GM23338 (cell line): ENCODE measurements at regions not wholly inside any gene's neighbourhood (a gene's known extent, or its start where the extent isn't known, plus 50 kb on each side); places are given as distances from the start of the nearest gene placed in this dataset.

Experiments
- ATAC-seq: fragments of 200-7000 bp; cut with Tn5 transposase; 3 replicates; pipeline ENCODE4 v1.9.1; 2020
- DNase-seq: peaks from one replicate; pipeline ENCODE4 v3.0.0-alpha.2; 2015; ENCODE audit warnings: low spot score
- H2AFZ ChIP-seq: fragments of 200-600 bp; sonication (generic); 2 replicates; pipeline ENCODE4 v1.8.0; 2016; ENCODE audit warnings: antibody characterized with exemption, mild to moderate bottlenecking, moderate library complexity
- H3F3A ChIP-seq: fragments of 200-600 bp; sonication (generic); replicated peaks from 2 replicates; pipeline ENCODE4 v1.8.0; 2017; ENCODE audit warnings: antibody characterized with exemption, mixed run types, low read depth
- H3K27ac ChIP-seq: fragments of 200-600 bp; sonication (generic); 2 replicates; pipeline ENCODE4 v1.6.1; 2016; ENCODE audit warnings: low read depth
- H3K27me3 ChIP-seq: fragments of 200-600 bp; sonication (generic); 2 replicates; pipeline ENCODE4 v1.8.0; 2016; ENCODE audit warnings: mild to moderate bottlenecking, mixed run types, moderate library complexity; ENCODE audit not compliant: insufficient read depth
- H3K36me3 ChIP-seq: fragments of 200-600 bp; sonication (generic); 2 replicates; pipeline ENCODE4 v1.8.0; 2016; ENCODE audit warnings: mild to moderate bottlenecking; ENCODE audit not compliant: insufficient read depth
- H3K4me1 ChIP-seq: fragments of 200-600 bp; sonication (generic); 2 replicates; pipeline ENCODE4 v1.8.0; 2016; ENCODE audit warnings: mild to moderate bottlenecking, moderate library complexity; ENCODE audit not compliant: insufficient read depth
- H3K4me2 ChIP-seq: fragments of 200-600 bp; sonication (generic); 2 replicates; pipeline ENCODE4 v1.7.1; 2017; ENCODE audit warnings: mixed run types
- H3K4me3 ChIP-seq: fragments of 200-600 bp; sonication (generic); 2 replicates; pipeline ENCODE4 v1.6.1; 2016; ENCODE audit warnings: mixed run types
- H3K79me2 ChIP-seq: fragments of 200-600 bp; sonication (generic); replicated peaks from 2 replicates; pipeline ENCODE4 v1.8.0; 2017; ENCODE audit warnings: mild to moderate bottlenecking; ENCODE audit not compliant: insufficient read depth
- H3K9me2 ChIP-seq: fragments of 200-600 bp; sonication (generic); 2 replicates; pipeline ENCODE4 v1.8.0; 2017; ENCODE audit not compliant: insufficient read depth
- H4K20me1 ChIP-seq: fragments of 200-600 bp; sonication (generic); replicated peaks from 2 replicates; pipeline ENCODE4 v1.8.0; 2017; ENCODE audit warnings: mild to moderate bottlenecking; ENCODE audit not compliant: insufficient read depth
- H3K27ac Mint-ChIP-seq: 2 replicates; pipeline ENCODE4 v1.8.0; 2020; ENCODE audit warnings: inconsistent platforms, mild to moderate bottlenecking, moderate library complexity, mixed read lengths
- H3K27me3 Mint-ChIP-seq: 3 replicates; pipeline ENCODE4 v1.8.0; 2022; ENCODE audit warnings: low read depth, mild to moderate bottlenecking, moderate library complexity, mixed read lengths, inconsistent platforms; ENCODE audit not compliant: insufficient read depth, poor library complexity
- H3K36me3 Mint-ChIP-seq: 3 replicates; pipeline ENCODE4 v1.8.0; 2021; ENCODE audit warnings: low read depth, mild to moderate bottlenecking, inconsistent platforms, moderate library complexity, mixed read lengths
- H3K4me1 Mint-ChIP-seq: 3 replicates; pipeline ENCODE4 v1.8.0; 2020; ENCODE audit warnings: mild to moderate bottlenecking, inconsistent platforms, mixed read lengths
- H3K4me3 Mint-ChIP-seq: 3 replicates; pipeline ENCODE4 v1.8.0; 2021; ENCODE audit warnings: moderate library complexity, mild to moderate bottlenecking, inconsistent platforms, mixed read lengths
- H3K9me3 Mint-ChIP-seq: 3 replicates; pipeline ENCODE4 v1.8.0; 2020; ENCODE audit warnings: moderate library complexity, mild to moderate bottlenecking, inconsistent platforms, mixed read lengths
- CTCF ChIP-seq, 2 experiments: fragments of 200-600 bp in 1 of 2; sonication (generic) in 1 of 2; conservative IDR thresholded peaks; 2 replicates each; pipeline versions ENCODE4 v1.5.1 to v1.6.1; 2016 to 2017; ENCODE audit warnings: antibody characterized with exemption in 2 of 2, low read depth in 2 of 2, mild to moderate bottlenecking in 2 of 2, moderate library complexity in 1 of 2
- ETS1 ChIP-seq: IDR thresholded peaks from 2 replicates; pipeline ENCODE4 v1.6.1; 2016; ENCODE audit warnings: antibody characterized with exemption
- NANOG ChIP-seq: IDR thresholded peaks from 2 replicates; pipeline ENCODE4 v1.6.1; 2016; ENCODE audit warnings: antibody characterized with exemption, borderline replicate concordance
- ZNF114 ChIP-seq: fragments of 250-450 bp; sonication (Bioruptor Pico); IDR thresholded peaks from 2 replicates; pipeline ENCODE4 v1.5.0; 2020; ENCODE audit warnings: mild to moderate bottlenecking, moderate library complexity
- ZNF331 ChIP-seq: fragments of 250-450 bp; sonication (Bioruptor Pico); IDR thresholded peaks from 2 replicates; pipeline ENCODE4 v1.5.0; 2020; ENCODE audit warnings: low read depth, mild to moderate bottlenecking, moderate library complexity
- ZNF462 ChIP-seq: fragments of 250-450 bp; sonication (Bioruptor Pico); IDR thresholded peaks from 2 replicates; pipeline ENCODE4 v1.5.0; 2020; ENCODE audit warnings: mild to moderate bottlenecking, moderate library complexity

GRCh38 chr4:133450813-133451212, 301.7 kb downstream of the PCDH10 start (continued):
- TF ChIP-seq ZNF462 (CRISPR knock-in tag) (no peak), CTCF (conservative IDR thresholded peaks at IDR 0.05; ENCODE audit: low read depth in 2 of 2) (no peak), ZNF331 (CRISPR knock-in tag) (no peak), ZNF114 (CRISPR knock-in tag) (no peak), NANOG (no peak), ETS1 (no peak)

DNA sequence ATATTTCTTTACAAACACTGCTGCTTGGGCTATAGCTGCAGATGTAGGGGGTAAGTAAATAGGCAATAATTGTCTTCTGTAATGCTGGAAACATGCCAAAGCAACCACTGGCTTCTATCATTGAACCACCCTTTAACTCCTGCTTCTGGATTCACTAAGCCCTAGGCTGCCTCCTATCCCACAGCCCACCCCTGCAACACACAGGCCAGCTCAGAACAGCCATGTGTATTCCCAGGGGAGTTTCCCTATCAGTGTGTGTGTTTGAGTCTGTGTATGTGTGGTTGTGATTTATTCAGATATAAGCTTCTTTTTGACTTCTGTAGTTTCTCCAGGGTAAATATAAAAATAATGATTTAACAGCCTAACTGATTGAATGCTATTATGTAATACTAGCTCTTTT, 291.3 kb downstream of the PCDH10 start:
- H3K4me3 ChIP-seq, result no peak overlapping the region
- H3K27ac ChIP-seq, result no peak overlapping the region
- no peak for TF ChIP-seq ZNF114 (CRISPR knock-in tag)
- Mint-ChIP-seq H3K36me3 (no peaks in the 10 kb centered on the region), H3K9me3 (no peaks in the 10 kb centered on the region), H3K27ac (no peak overlapping the region; the same call in 1 of the 2 replicates), H3K4me3 (no peak overlapping the region), H3K27me3 (no peaks in the 10 kb centered on the region), H3K4me1 (no peaks in the 10 kb centered on the region)
- no peaks in the 10 kb centered on the region for H3K27me3 ChIP-seq
- no peak overlapping the region for H3K4me2 ChIP-seq
- no peaks in the 10 kb centered on the region for H3K36me3 ChIP-seq
- H3F3A ChIP-seq, result no peaks in the 10 kb centered on the region
- H2AFZ ChIP-seq, result 0 out of 2 replicates have a peak overlapping the region, but pooled peaks have one; percentile 3
- ATAC-seq (no peak), DNase-seq (no peak)
- H3K4me1 ChIP-seq, result no peaks in the 10 kb centered on the region
- H3K9me2 ChIP-seq, result no peaks in the 10 kb centered on the region
- H4K20me1 ChIP-seq, result no peaks in the 10 kb centered on the region
- H3K79me2 ChIP-seq, result no peaks in the 10 kb centered on the region
